ENCODE measurements at regions not wholly inside any gene's neighbourhood (a gene's known extent, or its start where the extent isn't known, plus 50 kb on each side); places are given as distances from the start of the nearest gene placed in this dataset.

DNA sequence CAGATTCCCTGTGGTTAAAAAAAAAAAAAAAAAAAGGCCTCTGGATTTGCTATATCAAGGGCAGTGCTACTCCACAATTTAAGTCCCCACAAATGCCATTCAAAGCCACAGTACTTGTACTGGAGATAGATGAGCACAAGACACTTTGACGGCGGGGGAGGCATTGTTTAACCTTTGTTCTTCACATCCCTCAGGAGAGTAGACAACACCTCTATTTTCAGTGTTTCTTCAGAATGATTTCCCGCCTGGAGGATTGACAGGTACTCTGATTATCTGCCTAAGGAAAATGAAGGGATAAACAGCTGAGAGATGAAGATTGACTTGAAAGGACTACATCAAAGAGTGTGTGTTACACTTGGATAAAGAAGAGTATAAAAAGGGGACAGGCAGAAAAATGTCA lies 58.7 kb downstream of the OTOL1 start:
- Histone ChIP-seq H3K27me3 (no peaks in the 10 kb centered on the region), H3K27ac (no peak overlapping the region), H3K4me3 (no peak overlapping the region), H3K9me3 (replicated peaks in 1 of 11) (no peaks in the 10 kb centered on the region), H3K36me3 (no peaks in the 10 kb centered on the region), H3K4me2 (no peak overlapping the region), H4K20me1 (no peaks in the 10 kb centered on the region), H3K9ac (no peak overlapping the region), H3K4me1 (no peaks in the 10 kb centered on the region)
- no peak for TF ChIP-seq Cebpa-rat (IDR thresholded peaks at IDR 0.05)

DNA sequence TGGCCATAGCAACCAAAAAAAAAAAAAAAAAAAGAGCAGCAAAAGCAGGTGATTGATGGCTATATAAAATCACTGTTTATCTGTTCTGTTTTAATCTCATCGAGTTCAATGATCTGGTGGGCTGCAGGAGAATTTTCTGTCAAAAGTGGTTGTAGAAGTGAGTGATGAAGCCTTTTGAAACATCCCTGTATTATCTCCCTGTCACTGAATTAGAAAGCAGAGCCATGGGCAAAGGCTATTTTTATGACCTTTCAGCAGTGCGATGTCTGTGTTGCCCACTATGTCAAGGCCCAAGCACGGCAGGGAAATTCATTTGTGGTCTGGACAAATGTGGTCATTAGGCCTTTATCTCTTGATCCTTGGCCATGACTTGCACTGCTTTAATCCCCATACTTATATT lies 59.9 kb downstream of the OTOL1 start:
- H3K9me3 ChIP-seq (replicated peaks in 1 of 11): no peaks in the 10 kb centered on the region
- no peaks in the 10 kb centered on the region for H3K27me3 ChIP-seq
- no peaks in the 10 kb centered on the region for H3K4me1 ChIP-seq
- no peak overlapping the region for H3K4me3 ChIP-seq
- H3K4me2 ChIP-seq: no peak overlapping the region
- no peak overlapping the region for H3K9ac ChIP-seq
- no peaks in the 10 kb centered on the region for H3K36me3 ChIP-seq
- H3K27ac ChIP-seq: no peak overlapping the region
- no peaks in the 10 kb centered on the region for H4K20me1 ChIP-seq
- TF ChIP-seq Cebpa-rat (IDR thresholded peaks at IDR 0.05): no peak

DNA sequence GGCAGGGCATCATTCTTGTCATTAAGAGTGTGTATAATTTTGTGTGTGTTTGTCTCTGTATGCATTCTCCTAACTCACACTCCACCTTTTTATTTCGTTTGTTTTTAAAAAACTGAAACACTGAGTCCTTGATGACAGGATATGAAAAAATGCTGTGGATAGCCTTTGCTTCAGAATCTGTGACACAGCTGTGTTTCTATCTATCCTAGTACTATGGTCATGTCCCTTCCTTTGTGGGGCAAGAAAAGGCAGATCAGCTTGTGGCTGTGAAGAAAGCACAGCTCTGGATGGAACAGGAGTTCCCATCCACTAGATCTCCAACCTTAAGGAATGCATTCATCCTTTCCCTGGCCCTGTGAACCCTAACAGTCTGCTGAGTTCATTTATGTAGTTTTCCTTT lies 60.3 kb downstream of the OTOL1 start:
- no peaks in the 10 kb centered on the region for H3K9me3 ChIP-seq (replicated peaks in 1 of 11)
- H3K9ac ChIP-seq: no peak overlapping the region
- H3K4me2 ChIP-seq: no peak overlapping the region
- no peak overlapping the region for H3K27ac ChIP-seq
- no peaks in the 10 kb centered on the region for H4K20me1 ChIP-seq
- H3K36me3 ChIP-seq: no peaks in the 10 kb centered on the region
- no peaks in the 10 kb centered on the region for H3K27me3 ChIP-seq
- no peaks in the 10 kb centered on the region for H3K4me1 ChIP-seq
- no peak for TF ChIP-seq Cebpa-rat (IDR thresholded peaks at IDR 0.05)
- no peak overlapping the region for H3K4me3 ChIP-seq

DNA sequence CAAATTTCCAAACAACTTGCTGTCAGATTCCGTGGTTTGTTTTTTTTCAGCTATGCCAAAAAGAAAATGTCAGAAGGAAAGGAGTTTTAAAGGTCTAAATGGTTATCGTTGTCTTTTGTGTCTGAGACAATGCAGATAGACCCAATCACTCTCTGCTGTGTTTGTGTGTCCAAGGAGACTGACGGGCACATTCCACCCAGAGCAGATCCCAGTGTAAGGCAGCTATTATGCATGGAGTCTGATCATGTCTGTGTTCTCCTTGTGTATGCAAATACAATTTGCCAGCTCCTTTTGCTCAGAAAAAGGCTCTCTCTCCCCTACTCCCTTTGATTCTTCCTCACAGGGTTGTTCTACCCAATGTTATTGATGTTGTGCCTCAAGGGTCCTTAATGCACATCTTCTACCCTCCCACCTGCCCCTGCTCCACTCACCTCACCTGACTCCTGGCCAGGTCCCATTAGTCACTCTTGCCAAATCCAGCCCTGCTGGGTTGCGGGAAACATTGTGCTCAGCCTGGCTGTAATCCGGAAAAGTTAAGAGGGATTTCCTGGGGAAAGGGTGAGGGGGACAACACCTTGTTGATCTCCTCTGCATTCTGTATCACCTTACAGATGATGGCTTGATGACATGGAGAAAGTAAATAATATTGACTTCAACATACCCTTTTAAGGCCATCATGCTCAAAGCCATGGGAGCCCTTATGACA lies 61.0 kb downstream of the OTOL1 start:
- H3K9ac ChIP-seq: no peak overlapping the region
- no peaks in the 10 kb centered on the region for H3K4me1 ChIP-seq
- H3K36me3 ChIP-seq: no peaks in the 10 kb centered on the region
- no peak overlapping the region for H3K4me2 ChIP-seq
- no peaks in the 10 kb centered on the region for H3K27me3 ChIP-seq
- no peak for TF ChIP-seq Cebpa-rat (IDR thresholded peaks at IDR 0.05)
- no peaks in the 10 kb centered on the region for H4K20me1 ChIP-seq
- H3K4me3 ChIP-seq: no peak overlapping the region
- no peak overlapping the region for H3K27ac ChIP-seq
- no peaks in the 10 kb centered on the region for H3K9me3 ChIP-seq (replicated peaks in 1 of 11)

DNA sequence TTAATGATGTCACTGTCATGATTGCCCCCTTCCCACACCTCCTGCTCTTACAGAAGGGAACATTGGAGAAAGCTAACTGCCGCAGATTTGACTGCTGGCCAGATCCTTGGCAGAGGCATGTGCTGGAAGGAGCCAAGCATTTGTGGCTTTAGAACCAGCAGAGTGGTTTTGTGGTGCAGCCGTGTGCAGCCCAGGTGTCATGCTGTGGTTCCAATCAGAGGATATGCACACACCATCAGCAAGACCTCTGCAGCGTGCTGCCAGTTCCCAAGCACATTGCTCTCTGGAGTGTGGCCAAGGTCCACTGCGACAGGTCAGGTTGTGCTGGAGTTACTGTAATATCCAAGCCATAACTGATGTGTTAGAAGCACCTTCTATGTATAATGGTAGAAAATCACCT lies 61.6 kb downstream of the OTOL1 start:
- no peaks in the 10 kb centered on the region for H3K27me3 ChIP-seq
- H3K27ac ChIP-seq: no peak overlapping the region
- no peaks in the 10 kb centered on the region for H3K9me3 ChIP-seq (replicated peaks in 1 of 11)
- no peak overlapping the region for H3K9ac ChIP-seq
- TF ChIP-seq Cebpa-rat (IDR thresholded peaks at IDR 0.05): no peak
- no peaks in the 10 kb centered on the region for H3K4me1 ChIP-seq
- H3K36me3 ChIP-seq: no peaks in the 10 kb centered on the region
- no peaks in the 10 kb centered on the region for H4K20me1 ChIP-seq
- no peak overlapping the region for H3K4me2 ChIP-seq
- no peak overlapping the region for H3K4me3 ChIP-seq

DNA sequence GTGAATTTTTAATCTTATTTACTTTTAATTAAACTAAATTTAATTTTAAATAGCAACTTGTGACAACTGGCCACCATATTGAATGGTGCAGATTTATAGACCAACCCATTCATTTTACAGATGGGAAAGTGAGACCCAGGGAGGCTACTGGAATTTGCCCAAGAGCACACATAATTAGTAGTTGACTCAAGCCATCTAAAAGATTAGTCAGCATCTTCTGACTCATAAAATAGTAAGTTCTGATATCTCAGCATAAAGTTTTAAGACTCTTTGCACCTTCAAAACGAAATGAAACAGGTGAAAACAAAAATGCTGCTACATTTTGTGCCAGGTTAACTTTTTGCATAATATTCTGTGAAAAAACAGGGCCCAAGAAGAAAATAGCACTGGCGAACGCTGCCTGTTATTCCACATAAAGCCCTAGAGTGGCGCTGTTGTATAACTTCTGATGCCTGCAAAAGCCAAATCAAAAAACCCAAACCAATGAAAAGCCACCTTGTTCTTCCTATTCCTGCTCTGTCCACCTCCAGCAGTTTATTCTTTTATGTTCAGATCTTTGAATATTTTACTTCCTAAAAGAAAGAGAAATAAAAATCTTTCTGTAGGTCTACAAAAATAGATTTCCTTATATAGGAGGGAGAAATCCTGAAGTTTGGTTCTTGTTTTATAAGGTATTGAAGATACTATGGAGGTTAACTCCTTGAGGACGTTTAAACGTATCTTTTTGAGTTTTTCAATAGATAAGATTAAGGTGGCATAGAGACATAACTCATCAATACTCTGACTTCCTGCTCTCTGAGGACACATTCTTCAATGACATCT lies 62.8 kb downstream of the OTOL1 start:
- H3K4me3 ChIP-seq: no peak overlapping the region
- no peak overlapping the region for H3K4me2 ChIP-seq

DNA sequence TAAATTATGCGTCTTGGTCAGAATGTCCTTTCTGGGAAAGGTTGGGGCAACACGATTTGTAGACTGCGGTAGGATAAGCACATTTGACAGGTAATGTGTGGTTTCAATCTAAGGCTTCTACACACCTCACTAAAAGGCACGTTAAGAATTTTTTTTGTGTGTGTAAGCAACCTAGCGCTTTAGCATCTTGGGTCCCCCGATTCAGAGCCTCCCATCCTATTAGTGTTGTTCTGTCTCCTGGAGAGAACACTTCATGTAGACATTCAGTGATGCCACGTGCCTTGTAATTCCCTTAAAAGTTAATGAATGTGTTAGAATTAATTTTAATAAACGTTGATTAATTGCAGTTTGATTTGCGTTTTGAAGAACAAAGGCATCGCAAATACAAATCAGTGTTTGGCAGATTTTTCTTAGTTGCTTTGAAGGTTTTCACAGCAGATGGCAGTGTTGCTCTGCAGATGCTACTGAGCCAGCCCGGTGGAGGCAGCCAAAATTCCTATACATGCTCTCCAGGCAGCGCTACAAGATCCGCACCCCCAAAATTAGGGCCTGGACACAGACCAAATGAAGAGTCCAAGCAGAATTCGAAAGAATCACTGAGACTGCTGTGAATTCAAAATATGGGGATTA lies 63.5 kb downstream of the OTOL1 start:
- Histone ChIP-seq H3K9me3 (replicated peaks in 1 of 11) (no peaks in the 10 kb centered on the region), H3K27ac (no peak overlapping the region), H4K20me1 (no peaks in the 10 kb centered on the region), H3K27me3 (no peaks in the 10 kb centered on the region), H3K4me3 (no peak overlapping the region), H3K4me1 (no peaks in the 10 kb centered on the region), H3K36me3 (no peaks in the 10 kb centered on the region), H3K9ac (no peak overlapping the region), H3K4me2 (no peak overlapping the region)
- no peak for TF ChIP-seq Cebpa-rat (IDR thresholded peaks at IDR 0.05)

More for the DNA sequence above, 62.8 kb downstream of the OTOL1 start:
- Histone ChIP-seq H3K4me1 (no peaks in the 10 kb centered on the region), H3K27me3 (no peaks in the 10 kb centered on the region), H4K20me1 (no peaks in the 10 kb centered on the region), H3K36me3 (no peaks in the 10 kb centered on the region), H3K27ac (no peak overlapping the region), H3K9ac (no peak overlapping the region), H3K9me3 (replicated peaks in 1 of 11) (no peaks in the 10 kb centered on the region)
- no peak for TF ChIP-seq Cebpa-rat (IDR thresholded peaks at IDR 0.05)

DNA sequence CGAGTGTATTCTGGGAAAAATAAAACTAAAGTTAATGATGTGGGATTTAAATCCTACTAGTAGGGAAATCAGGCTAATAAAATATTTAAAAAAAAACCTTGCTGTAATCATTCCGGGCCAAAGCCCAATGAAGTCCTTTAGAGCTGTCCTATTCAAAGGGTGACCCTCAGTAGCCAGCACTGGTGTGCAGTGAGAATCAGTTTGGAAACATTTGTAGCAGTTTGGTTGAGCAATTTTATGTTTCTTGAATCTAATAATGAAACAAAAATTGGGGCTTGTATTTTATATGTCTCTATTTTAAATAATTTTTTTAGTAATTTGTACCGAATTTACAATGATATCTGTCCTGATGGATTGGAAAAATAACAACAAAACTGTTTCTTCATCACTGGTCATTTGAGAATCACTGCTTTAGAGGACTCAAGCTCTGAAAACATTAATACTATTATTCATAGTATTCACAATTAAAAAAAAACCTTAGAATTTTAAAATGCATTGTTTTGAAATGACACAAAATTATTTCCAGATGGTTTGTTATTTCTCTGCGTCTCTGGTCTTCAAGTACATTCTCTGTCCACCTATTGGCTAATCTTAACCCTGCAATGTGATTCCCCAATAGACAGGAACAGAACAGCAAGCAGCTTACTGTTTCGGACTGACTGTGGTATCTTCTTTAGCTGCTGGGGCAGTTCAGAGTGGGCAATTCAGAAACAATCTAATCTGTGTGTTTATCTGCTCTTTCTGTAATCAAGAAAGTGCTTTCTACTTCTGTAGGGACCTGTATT lies 71.2 kb downstream of the OTOL1 start:
- Histone ChIP-seq H3K27ac (no peak overlapping the region), H3K9me3 (replicated peaks in 1 of 11) (no peaks in the 10 kb centered on the region), H3K4me1 (no peaks in the 10 kb centered on the region), H3K27me3 (no peaks in the 10 kb centered on the region), H3K36me3 (no peaks in the 10 kb centered on the region), H3K9ac (no peak overlapping the region), H3K4me3 (no peak overlapping the region), H3K4me2 (no peak overlapping the region), H4K20me1 (no peaks in the 10 kb centered on the region)
- TF ChIP-seq Cebpa-rat (IDR thresholded peaks at IDR 0.05): no peak

DNA sequence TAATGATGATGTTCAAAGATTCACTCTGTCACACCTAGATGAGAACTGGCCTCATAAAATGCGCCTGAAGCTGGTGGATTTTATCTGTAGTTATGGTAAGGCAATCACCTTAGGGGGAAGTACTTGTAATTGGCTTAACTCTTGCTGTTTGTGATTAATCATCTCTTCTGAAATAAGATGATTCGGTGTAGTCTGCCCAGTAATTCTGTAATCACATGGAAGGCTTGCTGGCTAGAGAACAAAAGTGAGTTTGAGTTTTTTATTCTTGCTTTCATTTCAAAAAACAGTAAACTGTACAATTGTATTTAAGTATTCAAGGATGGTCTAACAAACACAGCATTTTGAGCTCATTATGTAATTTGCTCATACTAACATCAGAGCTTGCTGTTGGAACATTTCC lies 72.1 kb downstream of the OTOL1 start:
- H3K9me3 ChIP-seq (replicated peaks in 1 of 11): no peaks in the 10 kb centered on the region
- H3K4me1 ChIP-seq: no peaks in the 10 kb centered on the region
- H3K27me3 ChIP-seq: no peaks in the 10 kb centered on the region
- TF ChIP-seq Cebpa-rat (IDR thresholded peaks at IDR 0.05): no peak
- H3K36me3 ChIP-seq: no peaks in the 10 kb centered on the region
- no peak overlapping the region for H3K9ac ChIP-seq
- no peak overlapping the region for H3K4me3 ChIP-seq
- no peak overlapping the region for H3K27ac ChIP-seq
- H3K4me2 ChIP-seq: no peak overlapping the region
- H4K20me1 ChIP-seq: no peaks in the 10 kb centered on the region

Data from BLaER1 treated with 17β-estradiol and CSF1 and Interleukin-3, amounts not matched to agents 10 nM and 100 nM (cell line).